ENCODE measurements at regions not wholly inside any gene's neighbourhood (a gene's known extent, or its start where the extent isn't known, plus 50 kb on each side); places are given as distances from the start of the nearest gene placed in this dataset.

GRCh38 chr1:190563230-190563629, 85.6 kb upstream of the BRINP3 start:
- TF ChIP-seq CTCF (IDR thresholded peaks at IDR 0.05) (no peak), ZFX (IDR thresholded peaks at IDR 0.05; ENCODE audit: borderline replicate concordance) (no peak)

Measured in 22Rv1 (cell line).